CD14-positive monocyte (primary cell): ENCODE measurements at regions not wholly inside any gene's neighbourhood (a gene's known extent, or its start where the extent isn't known, plus 50 kb on each side); places are given as distances from the start of the nearest gene placed in this dataset.

Source experiments
- DNase-seq, 3 donors: peaks; one replicate each; pipeline ENCODE4 v3.0.0-alpha.2; 2011 to 2022
- H2AFZ ChIP-seq: 2 replicates; pipeline ENCODE4 v1.6.0; 2012; ENCODE audit warnings: mild to moderate bottlenecking, low read depth, low read length, inconsistent platforms; ENCODE audit not compliant: insufficient read depth, poor library complexity, severe bottlenecking
- H3K27ac ChIP-seq, 2 donors: 1 replicate in 1 of 2; 2 replicates in 1 of 2; pipeline ENCODE4 v1.5.1; 2012 to 2013; ENCODE audit warnings: low read length in 2 of 2, control low read depth in 1 of 2, inconsistent platforms in 1 of 2, low read depth in 1 of 2, mild to moderate bottlenecking in 1 of 2
- H3K27me3 ChIP-seq, 2 donors: one replicate each; pipeline versions ENCODE4 v1.6.0 to v1.6.1; 2011 to 2013; ENCODE audit warnings: low read length in 2 of 2; ENCODE audit not compliant: control insufficient read depth in 2 of 2, insufficient read depth in 2 of 2
- H3K36me3 ChIP-seq, 2 donors: replicated peaks in 1 of 2; 1 replicate in 1 of 2; 2 replicates in 1 of 2; pipeline versions ENCODE4 v1.5.1 to v1.6.1; 2012 to 2013; ENCODE audit warnings: low read length in 2 of 2, control low read depth in 1 of 2, inconsistent platforms in 1 of 2, mild to moderate bottlenecking in 1 of 2; ENCODE audit not compliant: insufficient read depth in 2 of 2, control insufficient read depth in 1 of 2
- H3K4me1 ChIP-seq, 2 donors: 1 replicate in 1 of 2; 2 replicates in 1 of 2; pipeline versions ENCODE4 v1.5.1 to v1.6.1; 2012 to 2013; ENCODE audit warnings: low read length in 2 of 2, control low read depth in 1 of 2, inconsistent platforms in 1 of 2, mild to moderate bottlenecking in 1 of 2, moderate library complexity in 1 of 2; ENCODE audit not compliant: insufficient read depth in 2 of 2, control insufficient read depth in 1 of 2
- H3K4me2 ChIP-seq: replicated peaks from 2 replicates; pipeline ENCODE3; 2012; ENCODE audit warnings: low read length, moderate library complexity, mild to moderate bottlenecking; ENCODE audit not compliant: poor library complexity, severe bottlenecking; ENCODE audit errors: extremely low read depth
- H3K4me3 ChIP-seq, 3 experiments: fragments of 200-600 bp in 1 of 3; sonication (generic) in 1 of 3; replicated peaks in 1 of 3; 1 replicate in 2 of 3; 2 replicates in 1 of 3; pipeline ENCODE4 v1.5.1; 2011 to 2013; ENCODE audit warnings: low read length in 3 of 3, mild to moderate bottlenecking in 3 of 3, control low read depth in 2 of 3, low read depth in 2 of 3, inconsistent platforms in 1 of 3, moderate library complexity in 1 of 3
- H3K79me2 ChIP-seq: 2 replicates; pipeline ENCODE4 v1.6.0; 2012; ENCODE audit warnings: mild to moderate bottlenecking, control low read depth, inconsistent platforms, low read length, moderate library complexity; ENCODE audit not compliant: insufficient read depth
- H3K9ac ChIP-seq: 2 replicates; pipeline ENCODE4 v1.6.0; 2017; ENCODE audit warnings: low read length, mild to moderate bottlenecking; ENCODE audit not compliant: insufficient read depth, poor library complexity, severe bottlenecking
- H3K9me3 ChIP-seq, 2 donors: replicated peaks in 1 of 2; 1 replicate in 1 of 2; 2 replicates in 1 of 2; pipeline versions ENCODE4 v1.5.1 to v1.6.1; 2012 to 2013; ENCODE audit warnings: low read length in 2 of 2, control low read depth in 1 of 2; ENCODE audit not compliant: control insufficient read depth in 1 of 2, insufficient read depth in 1 of 2
- H4K20me1 ChIP-seq: 2 replicates; pipeline ENCODE4 v1.6.0; 2012; ENCODE audit warnings: mild to moderate bottlenecking, low read length, control low read depth, moderate library complexity; ENCODE audit not compliant: insufficient read depth
- H3K27ac Mint-ChIP-seq, 7 donors: one replicate each; pipeline ENCODE4 v1.8.0; 2020; ENCODE audit warnings: mild to moderate bottlenecking in 7 of 7, mixed read lengths in 7 of 7, moderate library complexity in 6 of 7, inconsistent platforms in 2 of 7
- H3K27me3 Mint-ChIP-seq, 3 donors: one replicate each; pipeline ENCODE4 v1.8.0; 2021 to 2022; ENCODE audit warnings: low read depth in 3 of 3, mild to moderate bottlenecking in 3 of 3, mixed read lengths in 3 of 3, moderate library complexity in 3 of 3, inconsistent platforms in 1 of 3
- H3K36me3 Mint-ChIP-seq, 2 donors: one replicate each; pipeline ENCODE4 v1.8.0; 2020; ENCODE audit warnings: mixed read lengths in 2 of 2, inconsistent platforms in 1 of 2, mild to moderate bottlenecking in 1 of 2
- H3K4me1 Mint-ChIP-seq: one replicate; pipeline ENCODE4 v1.8.0; 2020; ENCODE audit warnings: mild to moderate bottlenecking, mixed read lengths
- H3K4me3 Mint-ChIP-seq, 2 donors: one replicate each; pipeline ENCODE4 v1.8.0; 2020; ENCODE audit warnings: mild to moderate bottlenecking in 2 of 2, mixed read lengths in 2 of 2, moderate library complexity in 1 of 2
- H3K9me3 Mint-ChIP-seq, 7 donors: one replicate each; pipeline ENCODE4 v1.8.0; 2020 to 2022; ENCODE audit warnings: mixed read lengths in 7 of 7, mild to moderate bottlenecking in 6 of 7, moderate library complexity in 6 of 7, inconsistent platforms in 2 of 7
- WGBS: methylation state at CpG from one replicate; pipeline ENCODE4 v1.1.5; 2013; ENCODE audit warnings: missing lambda C conversion rate; ENCODE audit not compliant: insufficient coverage; 5-methylcytosine and 5-hydroxymethylcytosine counted together
- intact Hi-C, 2 donors: fragments of 100-400 bp; cut with micrococcal nuclease; formaldehyde crosslinking; loops; one replicate each; pipeline versions ENCODE4 v1.15.0 to v1.15.1; 2023
- TF ChIP-seq, protein P1 (sequence below): fragments of 200-600 bp; IDR thresholded peaks from one replicate; pipeline ENCODE4 v1.8.0; 2022; ENCODE audit warnings: antibody characterized with exemption, mild to moderate bottlenecking

DNA sequence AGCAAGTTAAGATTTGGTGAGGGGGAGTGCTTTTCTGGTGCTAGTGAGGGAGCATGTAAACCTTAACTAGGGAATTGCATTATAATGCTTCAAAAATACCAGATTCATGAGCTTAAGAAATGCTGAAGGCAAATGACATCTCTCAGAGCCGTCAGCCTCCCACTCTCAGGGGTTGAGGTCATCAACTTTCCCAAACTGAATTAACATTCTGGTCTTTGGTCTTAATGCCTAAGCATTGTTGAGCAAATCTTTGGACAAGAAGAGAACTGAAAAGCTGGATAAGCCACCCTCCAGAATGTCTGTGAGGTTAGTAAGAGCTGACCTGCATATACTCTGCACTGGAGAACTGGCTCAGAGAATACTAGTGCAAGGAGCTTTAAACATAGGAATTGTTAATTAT is 124.9 kb upstream of the GAP43 start:
- Histone ChIP-seq H3K4me2 (no peak overlapping the region), H2AFZ (no peak overlapping the region), H4K20me1 (no peaks in the 10 kb centered on the region), H3K9ac (no peak overlapping the region), H3K27me3 (no peaks in the 10 kb centered on the region), H3K4me1 (no peaks in the 10 kb centered on the region), H3K36me3 (no peaks in the 10 kb centered on the region), H3K4me3 (no peak overlapping the region), H3K79me2 (no peaks in the 10 kb centered on the region), H3K9me3 (no peaks in the 10 kb centered on the region), H3K27ac (no peak overlapping the region)
- H3K27me3 Mint-ChIP-seq, result peaks cover 0 to 5% (median 2%) of the 10 kb centered on the region in 3 donors
- no peak for DNase-seq
- WGBS, result 100% methylated on average over 1 of the region's 1 CpG
- peaks cover 0 to 5% (median 2%) of the 10 kb centered on the region in 7 donors for H3K9me3 Mint-ChIP-seq
- H3K4me1 Mint-ChIP-seq, result no peaks in the 10 kb centered on the region
- intact Hi-C loops, result no loop called here
- no peaks in the 10 kb centered on the region for H3K36me3 Mint-ChIP-seq
- TF ChIP-seq, protein P1, sequence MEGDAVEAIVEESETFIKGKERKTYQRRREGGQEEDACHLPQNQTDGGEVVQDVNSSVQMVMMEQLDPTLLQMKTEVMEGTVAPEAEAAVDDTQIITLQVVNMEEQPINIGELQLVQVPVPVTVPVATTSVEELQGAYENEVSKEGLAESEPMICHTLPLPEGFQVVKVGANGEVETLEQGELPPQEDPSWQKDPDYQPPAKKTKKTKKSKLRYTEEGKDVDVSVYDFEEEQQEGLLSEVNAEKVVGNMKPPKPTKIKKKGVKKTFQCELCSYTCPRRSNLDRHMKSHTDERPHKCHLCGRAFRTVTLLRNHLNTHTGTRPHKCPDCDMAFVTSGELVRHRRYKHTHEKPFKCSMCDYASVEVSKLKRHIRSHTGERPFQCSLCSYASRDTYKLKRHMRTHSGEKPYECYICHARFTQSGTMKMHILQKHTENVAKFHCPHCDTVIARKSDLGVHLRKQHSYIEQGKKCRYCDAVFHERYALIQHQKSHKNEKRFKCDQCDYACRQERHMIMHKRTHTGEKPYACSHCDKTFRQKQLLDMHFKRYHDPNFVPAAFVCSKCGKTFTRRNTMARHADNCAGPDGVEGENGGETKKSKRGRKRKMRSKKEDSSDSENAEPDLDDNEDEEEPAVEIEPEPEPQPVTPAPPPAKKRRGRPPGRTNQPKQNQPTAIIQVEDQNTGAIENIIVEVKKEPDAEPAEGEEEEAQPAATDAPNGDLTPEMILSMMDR, result no peak
- H3K27ac Mint-ChIP-seq, result no peak overlapping the region
- H3K4me3 Mint-ChIP-seq, result no peak overlapping the region

DNA sequence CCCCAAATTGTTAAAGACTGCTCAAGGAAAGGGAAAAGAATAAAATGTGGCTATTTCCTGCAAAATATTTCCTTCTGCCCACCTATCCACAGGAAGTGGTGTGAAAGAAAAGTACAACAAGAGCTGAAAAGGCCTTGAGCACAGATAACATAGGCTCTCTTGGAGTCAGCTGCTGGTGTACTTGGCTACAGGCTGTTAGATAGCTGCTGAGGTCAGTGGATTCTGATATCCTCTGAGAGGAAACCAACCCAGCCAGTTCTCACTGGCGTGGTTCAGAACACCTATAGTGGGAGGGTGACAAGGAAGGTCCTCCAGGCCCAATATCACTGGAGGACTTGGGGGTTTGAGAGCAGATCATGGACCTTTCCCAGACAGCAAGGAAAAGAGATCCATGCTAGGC is 124.4 kb upstream of the GAP43 start:
- H3K27me3 Mint-ChIP-seq, result peaks cover 0 to 5% (median 2%) of the 10 kb centered on the region in 3 donors
- TF ChIP-seq, protein P1, result no peak
- 100% methylated on average over 1 of the region's 1 CpG for WGBS
- no peak overlapping the region for H3K4me3 ChIP-seq
- H3K4me2 ChIP-seq, result no peak overlapping the region
- no peaks in the 10 kb centered on the region for H4K20me1 ChIP-seq
- H3K9ac ChIP-seq, result no peak overlapping the region
- H3K27ac ChIP-seq, result no peak overlapping the region
- intact Hi-C loops, result no loop called here
- no peak for DNase-seq
- no peak overlapping the region for H3K27ac Mint-ChIP-seq
- H3K9me3 ChIP-seq, result no peaks in the 10 kb centered on the region
- no peaks in the 10 kb centered on the region for H3K36me3 ChIP-seq
- no peak overlapping the region for H2AFZ ChIP-seq
- no peak overlapping the region for H3K4me3 Mint-ChIP-seq
- no peaks in the 10 kb centered on the region for H3K4me1 ChIP-seq
- H3K79me2 ChIP-seq, result no peaks in the 10 kb centered on the region
- H3K9me3 Mint-ChIP-seq, result peaks cover 0 to 5% (median 2%) of the 10 kb centered on the region in 7 donors
- H3K36me3 Mint-ChIP-seq, result no peaks in the 10 kb centered on the region
- H3K27me3 ChIP-seq, result no peaks in the 10 kb centered on the region
- H3K4me1 Mint-ChIP-seq, result no peaks in the 10 kb centered on the region
